WTC11 (cell line): ENCODE measurements at regions not wholly inside any gene's neighbourhood (a gene's known extent, or its start where the extent isn't known, plus 50 kb on each side); places are given as distances from the start of the nearest gene placed in this dataset.

Experiments
- ATAC-seq: fragments of 200-7000 bp; cut with Tn5 transposase; 2 replicates; pipeline ENCODE4 v1.10.0; 2021; ENCODE audit warnings: mild to moderate bottlenecking, moderate library complexity
- CTCF ChIA-PET: fragments of 300-600 bp; sonication (Branson Sonifier 250); formaldehyde crosslinking; loops from one replicate; lab custom pipeline; 2021; ENCODE audit warnings: antibody characterized with exemption; lab: Charles Lee
- POLR2A ChIA-PET: fragments of 350-600 bp; sonication (Branson Sonifier 250); formaldehyde crosslinking; loops from one replicate; lab custom pipeline; 2021; ENCODE audit warnings: antibody characterized with exemption; lab: Charles Lee
- DNase-seq: peaks from one replicate; pipeline ENCODE4 v3.0.0; 2021; ENCODE audit warnings: low spot score
- H3K27ac Mint-ChIP-seq: 2 replicates; pipeline ENCODE4 v1.8.0; 2021; ENCODE audit warnings: mixed read lengths
- H3K27me3 Mint-ChIP-seq: 2 replicates; pipeline ENCODE4 v1.8.0; 2021; ENCODE audit warnings: low read depth, mild to moderate bottlenecking, moderate library complexity, mixed read lengths
- H3K36me3 Mint-ChIP-seq: 2 replicates; pipeline ENCODE4 v1.8.0; 2021; ENCODE audit warnings: mixed read lengths
- H3K4me1 Mint-ChIP-seq: 2 replicates; pipeline ENCODE4 v1.8.0; 2022; ENCODE audit warnings: mixed read lengths
- H3K4me3 Mint-ChIP-seq: 2 replicates; pipeline ENCODE4 v1.8.0; 2021; ENCODE audit warnings: mild to moderate bottlenecking, moderate library complexity, mixed read lengths
- H3K9me3 Mint-ChIP-seq: 2 replicates; pipeline ENCODE4 v1.8.0; 2021; ENCODE audit warnings: mixed read lengths
- AFF4 ChIP-seq: sonication (generic); formaldehyde crosslinking; IDR thresholded peaks from 2 replicates; pipeline ENCODE4 v1.8.1; 2023; ENCODE audit warnings: mild to moderate bottlenecking, missing genetic modification reagents, borderline replicate concordance
- ATF1 ChIP-seq: sonication (generic); formaldehyde crosslinking; IDR thresholded peaks from 2 replicates; pipeline ENCODE4 v1.8.1; 2023; ENCODE audit warnings: mild to moderate bottlenecking, moderate library complexity, missing genetic modification reagents
- CDX4 ChIP-seq: fragments of 250-450 bp; sonication (Bioruptor Pico); IDR thresholded peaks from 2 replicates; pipeline ENCODE4 v1.9.0; 2021; ENCODE audit warnings: moderate library complexity, mild to moderate bottlenecking, inconsistent platforms, borderline replicate concordance
- E2F4 ChIP-seq: sonication (generic); formaldehyde crosslinking; IDR thresholded peaks from 2 replicates; pipeline ENCODE4 v1.8.1; 2022; ENCODE audit warnings: low read depth, mild to moderate bottlenecking, moderate library complexity, missing genetic modification reagents, borderline replicate concordance
- ELF4 ChIP-seq: sonication (generic); formaldehyde crosslinking; IDR thresholded peaks from 2 replicates; pipeline ENCODE4 v1.8.1; 2022; ENCODE audit warnings: low read depth, mild to moderate bottlenecking, moderate library complexity, missing genetic modification reagents
- FOXJ3 ChIP-seq: sonication (generic); formaldehyde crosslinking; IDR thresholded peaks from 2 replicates; pipeline ENCODE4 v1.9.0; 2021; ENCODE audit warnings: missing genetic modification reagents, mild to moderate bottlenecking, borderline replicate concordance
- HMGA2 ChIP-seq: fragments of 250-450 bp; sonication (Bioruptor Pico); IDR thresholded peaks from 2 replicates; pipeline ENCODE4 v1.4.0; 2021; ENCODE audit warnings: mild to moderate bottlenecking, moderate library complexity
- MXD4 ChIP-seq: fragments of 250-450 bp; sonication (Bioruptor Pico); IDR thresholded peaks from 2 replicates; pipeline ENCODE4 v1.8.0; 2021; ENCODE audit warnings: mild to moderate bottlenecking, moderate library complexity, borderline replicate concordance
- NR3C1 ChIP-seq: sonication (generic); formaldehyde crosslinking; conservative IDR thresholded peaks from 2 replicates; pipeline ENCODE4 v1.8.1; 2023; ENCODE audit warnings: low read depth, mild to moderate bottlenecking, missing genetic modification reagents
- PRDM15 ChIP-seq: sonication (generic); formaldehyde crosslinking; IDR thresholded peaks from 2 replicates; pipeline ENCODE4 v1.8.0; 2022; ENCODE audit warnings: missing genetic modification reagents
- PRRX2 ChIP-seq: fragments of 250-450 bp; sonication (Bioruptor Pico); IDR thresholded peaks from 2 replicates; pipeline ENCODE4 v1.8.0; 2021; ENCODE audit warnings: mild to moderate bottlenecking
- TP53 ChIP-seq: sonication (generic); formaldehyde crosslinking; IDR thresholded peaks from 2 replicates; pipeline ENCODE4 v1.8.1; 2023; ENCODE audit warnings: mild to moderate bottlenecking, missing genetic modification reagents
- ZBTB21 ChIP-seq: sonication (generic); formaldehyde crosslinking; IDR thresholded peaks from 2 replicates; pipeline ENCODE4 v1.8.1; 2023; ENCODE audit warnings: mild to moderate bottlenecking, missing genetic modification reagents, borderline replicate concordance
- ZMAT4 ChIP-seq: fragments of 250-450 bp; sonication (Bioruptor Pico); IDR thresholded peaks from 2 replicates; pipeline ENCODE4 v1.9.0; 2021; ENCODE audit warnings: mild to moderate bottlenecking
- ZNF121 ChIP-seq: sonication (generic); formaldehyde crosslinking; IDR thresholded peaks from 2 replicates; pipeline ENCODE4 v1.8.0; 2023; ENCODE audit warnings: missing genetic modification reagents
- ZNF232 ChIP-seq: sonication (generic); formaldehyde crosslinking; IDR thresholded peaks from 2 replicates; pipeline ENCODE4 v1.8.0; 2022; ENCODE audit warnings: mild to moderate bottlenecking, missing genetic modification reagents
- ZNF416 ChIP-seq: fragments of 250-450 bp; sonication (Bioruptor Pico); IDR thresholded peaks from 2 replicates; pipeline ENCODE4 v1.9.0; 2021; ENCODE audit warnings: mild to moderate bottlenecking, inconsistent platforms
- ZNF425 ChIP-seq: fragments of 250-450 bp; sonication (Bioruptor Pico); conservative IDR thresholded peaks from 2 replicates; pipeline ENCODE4 v1.9.0; 2021; ENCODE audit warnings: mild to moderate bottlenecking

- Mint-ChIP-seq H3K27ac (no peak overlapping the region), H3K9me3 (peaks cover 13% of the 10 kb centered on the region), H3K4me3 (no peak overlapping the region), H3K4me1 (peaks cover 8% of the 10 kb centered on the region), H3K27me3 (no peaks in the 10 kb centered on the region; the same call in 1 of the 2 replicates), H3K36me3 (peaks cover 6% of the 10 kb centered on the region; the same call in 1 of the 2 replicates)
- ChIA-PET CTCF (no interaction called here), POLR2A (no interaction called here)
- TF ChIP-seq TP53 (no peak), ZNF416 (CRISPR knock-in tag) (no peak)
- ATAC-seq (no peak), DNase-seq (no peak)
These were observed 70.1 kb downstream of the CYCS start for GRCh38 chr7:25054819-25055519.

- TF ChIP-seq HMGA2 (no peak), ZNF425 (CRISPR knock-in tag) (no peak), E2F4 (CRISPR knock-in tag) (no peak), ZMAT4 (CRISPR knock-in tag) (no peak), PRRX2 (CRISPR knock-in tag) (no peak), NR3C1 (CRISPR knock-in tag) (no peak), CDX4 (CRISPR knock-in tag) (no peak), ELF4 (CRISPR knock-in tag) (no peak), MXD4 (CRISPR knock-in tag) (no peak), ZNF121 (no peak)
- TF ChIP-seq, all 79 proteins: peak for 0
- ATAC-seq (no peak), DNase-seq (no peak)
- H3K27me3 Mint-ChIP-seq = no peaks in the 10 kb centered on the region; the same call in 1 of the 2 replicates
- H3K4me1 Mint-ChIP-seq = peaks cover 6% of the 10 kb centered on the region
- ChIA-PET CTCF (no interaction called here), POLR2A (no interaction called here)
- peaks cover 15% of the 10 kb centered on the region; the same call in 1 of the 2 replicates for H3K9me3 Mint-ChIP-seq
- no peak overlapping the region for H3K27ac Mint-ChIP-seq
- H3K36me3 Mint-ChIP-seq = peaks cover 6% of the 10 kb centered on the region; the same call in 1 of the 2 replicates
- no peak overlapping the region for H3K4me3 Mint-ChIP-seq
These were observed 70.2 kb upstream of the OSBPL3 start for GRCh38 chr7:25050223-25050622.

GRCh38 chr7:25048444-25048834, 68.5 kb upstream of the OSBPL3 start:
- peaks cover 6% of the 10 kb centered on the region; the same call in 1 of the 2 replicates for H3K36me3 Mint-ChIP-seq
- CTCF ChIA-PET = interaction anchor here (0.9 to 1.4 kb wide), 3 partner anchors 21 to 236 kb away, joined by 3 to 4 read pairs (median 3); no protein-coding TSS in a partner anchor
- no peaks in the 10 kb centered on the region; the same call in 1 of the 2 replicates for H3K27me3 Mint-ChIP-seq
- ATAC-seq (no peak), DNase-seq (no peak)
- H3K4me1 Mint-ChIP-seq = peaks cover 6% of the 10 kb centered on the region
- no peak overlapping the region for H3K4me3 Mint-ChIP-seq
- peaks cover 15% of the 10 kb centered on the region; the same call in 1 of the 2 replicates for H3K9me3 Mint-ChIP-seq
- no peak overlapping the region for H3K27ac Mint-ChIP-seq
- POLR2A ChIA-PET = no interaction called here
- TF ChIP-seq PRDM15 (CRISPR knock-in tag) = no peak
- no peak for TF ChIP-seq AFF4 (CRISPR knock-in tag)
- TF ChIP-seq ZBTB21 = no peak
- no peak for TF ChIP-seq FOXJ3 (CRISPR knock-in tag)
- TF ChIP-seq ATF1 = no peak
- TF ChIP-seq ZNF232 (CRISPR knock-in tag) = no peak
- no peak for TF ChIP-seq HMGA2
